ENCODE measurements at regions not wholly inside any gene's neighbourhood (a gene's known extent, or its start where the extent isn't known, plus 50 kb on each side); places are given as distances from the start of the nearest gene placed in this dataset.

- TF ChIP-seq, protein P1, sequence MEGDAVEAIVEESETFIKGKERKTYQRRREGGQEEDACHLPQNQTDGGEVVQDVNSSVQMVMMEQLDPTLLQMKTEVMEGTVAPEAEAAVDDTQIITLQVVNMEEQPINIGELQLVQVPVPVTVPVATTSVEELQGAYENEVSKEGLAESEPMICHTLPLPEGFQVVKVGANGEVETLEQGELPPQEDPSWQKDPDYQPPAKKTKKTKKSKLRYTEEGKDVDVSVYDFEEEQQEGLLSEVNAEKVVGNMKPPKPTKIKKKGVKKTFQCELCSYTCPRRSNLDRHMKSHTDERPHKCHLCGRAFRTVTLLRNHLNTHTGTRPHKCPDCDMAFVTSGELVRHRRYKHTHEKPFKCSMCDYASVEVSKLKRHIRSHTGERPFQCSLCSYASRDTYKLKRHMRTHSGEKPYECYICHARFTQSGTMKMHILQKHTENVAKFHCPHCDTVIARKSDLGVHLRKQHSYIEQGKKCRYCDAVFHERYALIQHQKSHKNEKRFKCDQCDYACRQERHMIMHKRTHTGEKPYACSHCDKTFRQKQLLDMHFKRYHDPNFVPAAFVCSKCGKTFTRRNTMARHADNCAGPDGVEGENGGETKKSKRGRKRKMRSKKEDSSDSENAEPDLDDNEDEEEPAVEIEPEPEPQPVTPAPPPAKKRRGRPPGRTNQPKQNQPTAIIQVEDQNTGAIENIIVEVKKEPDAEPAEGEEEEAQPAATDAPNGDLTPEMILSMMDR (IDR thresholded peaks at IDR 0.05), result no peak
Measured at GRCh38 chr18:56309104-56309503, 329.3 kb downstream of the TXNL1 start.

GRCh38 chr18:56307354-56308170 lies 330.8 kb downstream of the TXNL1 start:
- TF ChIP-seq, protein P1 (IDR thresholded peaks at IDR 0.05), result no peak

GRCh38 chr18:56306797-56307196 lies 331.6 kb downstream of the TXNL1 start:
- TF ChIP-seq, protein P1 (IDR thresholded peaks at IDR 0.05), result no peak

GRCh38 chr18:56305583-56305982 lies 332.8 kb downstream of the TXNL1 start:
- TF ChIP-seq, protein P1 (IDR thresholded peaks at IDR 0.05), result no peak

- TF ChIP-seq, protein P1 (IDR thresholded peaks at IDR 0.05), result no peak
Measured at GRCh38 chr18:56302156-56302555, 336.2 kb downstream of the TXNL1 start.

DNA sequence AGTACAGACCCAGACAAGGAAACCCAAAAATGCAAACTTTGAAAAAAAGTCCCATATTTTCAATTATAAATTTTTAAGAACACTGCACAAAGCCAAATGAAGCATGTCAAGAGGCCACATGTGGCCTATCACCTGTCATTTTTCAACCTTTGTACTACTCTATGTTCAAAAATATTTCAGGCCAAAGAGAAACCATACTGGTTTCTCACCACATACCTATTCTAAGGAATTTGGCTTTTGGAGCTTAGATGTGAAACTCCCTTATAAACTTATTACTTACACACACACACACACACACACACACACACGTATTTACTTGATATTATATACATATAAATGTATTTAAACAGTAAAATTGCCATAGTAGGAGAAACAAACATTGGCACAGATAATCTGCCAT lies 338.7 kb downstream of the TXNL1 start:
- TF ChIP-seq, protein P1 (IDR thresholded peaks at IDR 0.05), result no peak

DNA sequence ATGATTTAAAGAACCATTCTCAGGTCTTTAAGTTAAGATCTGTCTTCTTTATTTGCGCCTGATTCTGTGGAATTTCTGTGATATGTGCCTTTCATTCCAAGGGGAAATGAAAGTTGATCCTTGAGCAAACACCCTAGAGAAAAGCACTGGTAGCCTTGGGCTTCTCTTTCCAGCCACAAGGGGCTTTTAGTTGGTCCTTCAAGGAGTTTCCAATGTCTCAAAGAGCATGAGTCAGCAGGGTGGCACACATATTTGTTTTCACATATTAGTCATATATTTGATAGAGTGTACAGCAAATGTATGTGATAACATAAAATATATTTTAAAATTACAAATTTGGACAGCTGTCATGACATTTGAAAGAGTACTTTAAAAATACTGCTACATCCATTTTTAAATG lies 339.5 kb downstream of the TXNL1 start:
- TF ChIP-seq, protein P1 (IDR thresholded peaks at IDR 0.05), result no peak
